ENCODE measurements at regions not wholly inside any gene's neighbourhood (a gene's known extent, or its start where the extent isn't known, plus 50 kb on each side); places are given as distances from the start of the nearest gene placed in this dataset.
"Not testable (repeated sequence)": the region's sequence is repeated elsewhere in the genome, so short reads cannot be mapped to it uniquely, and the experiment has no call there.

GRCh38 chr9:25025156-25025555 lies 479.5 kb upstream of the IZUMO3 start:
- ATAC-seq (ENCODE audit: low read depth) (no peak), DNase-seq (no peak)
- Mint-ChIP-seq H3K4me3 (no peak overlapping the region), H3K27ac (no peak overlapping the region), H3K9me3 (peaks cover 15% of the 10 kb centered on the region), H3K36me3 (ENCODE audit: low read depth) (no peaks in the 10 kb centered on the region), H3K27me3 (no peaks in the 10 kb centered on the region), H3K4me1 (no peaks in the 10 kb centered on the region)
- intact Hi-C loops (cut with micrococcal nuclease) = no loop called here
- no peak for TF ChIP-seq CTCF (IDR thresholded peaks at IDR 0.05)
- ChIA-PET CTCF (no interaction called here), POLR2A (no interaction called here)

GRCh38 chr9:25017779-25018178 lies 472.1 kb upstream of the IZUMO3 start:
- no peak overlapping the region for H3K4me3 Mint-ChIP-seq
- H3K4me1 Mint-ChIP-seq = no peaks in the 10 kb centered on the region
- no peak for TF ChIP-seq CTCF (IDR thresholded peaks at IDR 0.05)
- no peak overlapping the region for H3K27ac Mint-ChIP-seq
- peaks cover 17% of the 10 kb centered on the region for H3K9me3 Mint-ChIP-seq
- CTCF ChIA-PET = no interaction called here
- intact Hi-C loops (cut with micrococcal nuclease) = no loop called here
- no peaks in the 10 kb centered on the region for H3K27me3 Mint-ChIP-seq
- POLR2A ChIA-PET = no interaction called here
- ATAC-seq (ENCODE audit: low read depth) (no peak), DNase-seq (no peak)
- H3K36me3 Mint-ChIP-seq (ENCODE audit: low read depth) = no peaks in the 10 kb centered on the region

- intact Hi-C loops (cut with micrococcal nuclease) = no loop called here
- Mint-ChIP-seq H3K27me3 (no peaks in the 10 kb centered on the region), H3K27ac (no peak overlapping the region), H3K4me3 (no peak overlapping the region), H3K9me3 (no peaks in the 10 kb centered on the region), H3K36me3 (ENCODE audit: low read depth) (no peaks in the 10 kb centered on the region), H3K4me1 (no peaks in the 10 kb centered on the region)
- ChIA-PET CTCF (no interaction called here), POLR2A (no interaction called here)
- DNase-seq (no peak), ATAC-seq (ENCODE audit: low read depth) (no peak)
- no peak for TF ChIP-seq CTCF (IDR thresholded peaks at IDR 0.05)
These were observed 464.4 kb upstream of the IZUMO3 start for GRCh38 chr9:25010027-25010662.

- Mint-ChIP-seq H3K27me3 (no peaks in the 10 kb centered on the region), H3K36me3 (ENCODE audit: low read depth) (no peaks in the 10 kb centered on the region), H3K27ac (no peak overlapping the region), H3K9me3 (peaks cover 4% of the 10 kb centered on the region), H3K4me3 (no peak overlapping the region), H3K4me1 (no peaks in the 10 kb centered on the region)
- ChIA-PET CTCF (no interaction called here), POLR2A (no interaction called here)
- DNase-seq = no peak
- intact Hi-C loops (cut with micrococcal nuclease) = no loop called here
- TF ChIP-seq CTCF (IDR thresholded peaks at IDR 0.05) = no peak
- no peak for ATAC-seq (ENCODE audit: low read depth)
These were observed 458.0 kb upstream of the IZUMO3 start for GRCh38 chr9:25003686-25004085.

- H3K9me3 Mint-ChIP-seq = peaks cover 7% of the 10 kb centered on the region
- H3K27ac Mint-ChIP-seq = no peak overlapping the region
- ChIA-PET POLR2A (no interaction called here), CTCF (no interaction called here)
- no peaks in the 10 kb centered on the region for H3K36me3 Mint-ChIP-seq (ENCODE audit: low read depth)
- TF ChIP-seq CTCF (IDR thresholded peaks at IDR 0.05) = no peak
- H3K4me1 Mint-ChIP-seq = no peaks in the 10 kb centered on the region
- no peak overlapping the region for H3K4me3 Mint-ChIP-seq
- H3K27me3 Mint-ChIP-seq = no peaks in the 10 kb centered on the region
- DNase-seq (no peak), ATAC-seq (ENCODE audit: low read depth) (no peak)
- intact Hi-C loops (cut with micrococcal nuclease) = no loop called here
These were observed 440.6 kb upstream of the IZUMO3 start for GRCh38 chr9:24986331-24986730.

GRCh38 chr9:24970780-24971179 lies 425.1 kb upstream of the IZUMO3 start:
- H3K4me1 Mint-ChIP-seq; DNase-seq; CTCF ChIA-PET; ATAC-seq (ENCODE audit: low read depth); H3K9me3 Mint-ChIP-seq; H3K27ac Mint-ChIP-seq; POLR2A ChIA-PET; H3K27me3 Mint-ChIP-seq; H3K4me3 Mint-ChIP-seq; H3K36me3 Mint-ChIP-seq (ENCODE audit: low read depth); intact Hi-C loops (cut with micrococcal nuclease): not testable (repeated sequence)

Measured in activated B cell treated with CpG ODN at 0.5 μM for 24 hours (primary cell).